HG03039 (cell line): ENCODE measurements at regions not wholly inside any gene's neighbourhood (a gene's known extent, or its start where the extent isn't known, plus 50 kb on each side); places are given as distances from the start of the nearest gene placed in this dataset.
"Not testable (repeated sequence)": the region's sequence is repeated elsewhere in the genome, so short reads cannot be mapped to it uniquely, and the experiment has no call there.

Experiments used
- ATAC-seq: cut with Tn5 transposase; IDR thresholded peaks from one replicate; pipeline ENCODE4 v1.9.1; 2021; ENCODE audit warnings: mild to moderate bottlenecking, moderate library complexity; ENCODE audit not compliant: unreplicated experiment

GRCh38 chr2:19615402-19615801, 257.0 kb upstream of the OSR1 start:
- ATAC-seq, result not testable (repeated sequence)

GRCh38 chr2:19614066-19614465, 255.6 kb upstream of the OSR1 start:
- no peak for ATAC-seq

- ATAC-seq, result no peak
Observed at GRCh38 chr2:19611491-19612332, 253.3 kb upstream of the OSR1 start.

- ATAC-seq, result no peak
Observed at GRCh38 chr2:19609266-19609665, 250.8 kb upstream of the OSR1 start.

- no peak for ATAC-seq
Observed at GRCh38 chr2:19607931-19608771, 249.7 kb upstream of the OSR1 start.

- no peak for ATAC-seq
Observed at GRCh38 chr2:19607400-19607799, 249.0 kb upstream of the OSR1 start.

- no peak for ATAC-seq
Observed at GRCh38 chr2:19600982-19601381, 242.6 kb upstream of the OSR1 start.

GRCh38 chr2:19600506-19600905, 242.1 kb upstream of the OSR1 start:
- ATAC-seq, result no peak

GRCh38 chr2:19598971-19599370, 240.5 kb upstream of the OSR1 start:
- ATAC-seq, result no peak

GRCh38 chr2:19592197-19592596, 233.8 kb upstream of the OSR1 start:
- no peak for ATAC-seq

- no peak for ATAC-seq
Observed at GRCh38 chr2:19589791-19590190, 231.4 kb upstream of the OSR1 start.

GRCh38 chr2:19580830-19581229, 222.4 kb upstream of the OSR1 start:
- no peak for ATAC-seq

GRCh38 chr2:19580264-19580663, 221.8 kb upstream of the OSR1 start:
- ATAC-seq, result no peak

- ATAC-seq, result no peak
Observed at GRCh38 chr2:19579461-19579860, 221.0 kb upstream of the OSR1 start.

GRCh38 chr2:19577723-19578122, 219.3 kb upstream of the OSR1 start:
- ATAC-seq, result no peak

- no peak for ATAC-seq
Observed at GRCh38 chr2:19576411-19576810, 218.0 kb upstream of the OSR1 start.

GRCh38 chr2:19575641-19576040, 217.2 kb upstream of the OSR1 start:
- no peak for ATAC-seq

- ATAC-seq, result no peak
Observed at GRCh38 chr2:19574778-19575260, 216.4 kb upstream of the OSR1 start.

- ATAC-seq, result no peak
Observed at GRCh38 chr2:19573784-19574183, 215.4 kb upstream of the OSR1 start.

GRCh38 chr2:19571773-19572172, 213.3 kb upstream of the OSR1 start:
- ATAC-seq, result no peak

GRCh38 chr2:19569300-19569791, 210.9 kb upstream of the OSR1 start:
- no peak for ATAC-seq

- ATAC-seq, result no peak
Observed at GRCh38 chr2:19568809-19569208, 210.4 kb upstream of the OSR1 start.
